Calu3 (cell line): ENCODE measurements at regions not wholly inside any gene's neighbourhood (a gene's known extent, or its start where the extent isn't known, plus 50 kb on each side); places are given as distances from the start of the nearest gene placed in this dataset.

ENCODE experiments used
- BruUV-seq: library from RNA; stranded (reverse); fragments of 400-500 nt; replicated peaks from 2 replicates; lab custom pipeline; 2021; lab: Mats Ljungman, UMichigan
- CTCF ChIA-PET: fragments of 300-600 bp; sonication (Branson Sonifier 250); formaldehyde crosslinking; loops from one replicate; lab custom pipeline; 2022; ENCODE audit warnings: antibody characterized with exemption; lab: Charles Lee
- DNase-seq: peaks from one replicate; pipeline ENCODE4 v3.0.0; 2022
- H3K27ac Mint-ChIP-seq: one replicate; pipeline ENCODE4 v1.8.0; 2022; ENCODE audit warnings: mixed read lengths; ENCODE audit not compliant: unreplicated experiment
- H3K27me3 Mint-ChIP-seq: one replicate; pipeline ENCODE4 v1.8.0; 2022; ENCODE audit warnings: mixed read lengths; ENCODE audit not compliant: unreplicated experiment
- H3K36me3 Mint-ChIP-seq: one replicate; pipeline ENCODE4 v1.8.0; 2022; ENCODE audit warnings: mild to moderate bottlenecking, moderate library complexity, mixed read lengths; ENCODE audit not compliant: insufficient read depth, unreplicated experiment
- H3K4me1 Mint-ChIP-seq: one replicate; pipeline ENCODE4 v1.8.0; 2022; ENCODE audit warnings: mild to moderate bottlenecking, low read depth, mixed read lengths; ENCODE audit not compliant: unreplicated experiment
- H3K4me3 Mint-ChIP-seq: one replicate; pipeline ENCODE4 v1.8.0; 2022; ENCODE audit warnings: mild to moderate bottlenecking, low read depth, moderate library complexity, mixed read lengths; ENCODE audit not compliant: unreplicated experiment
- H3K9me3 Mint-ChIP-seq: one replicate; pipeline ENCODE4 v1.8.0; 2022; ENCODE audit warnings: low read depth, mixed read lengths; ENCODE audit not compliant: unreplicated experiment
- CTCF ChIP-seq: fragments of 200-600 bp; IDR thresholded peaks from one replicate; pipeline ENCODE4 v1.8.0; 2022; ENCODE audit warnings: antibody characterized with exemption; ENCODE audit not compliant: unreplicated experiment
- intact Hi-C: fragments of 100-400 bp; cut with micrococcal nuclease; formaldehyde crosslinking; loops from one replicate; pipeline ENCODE4 v1.10.0; 2022; ENCODE audit not compliant: unreplicated experiment

GRCh38 chr18:70464343-70465114, 175.7 kb downstream of the SOCS6 start:
- BruUV-seq = no TSS peak
- CTCF ChIA-PET = interaction anchor here (1.1 kb wide), 1 partner anchor 10 kb away, joined by 3 read pairs; no protein-coding TSS in a partner anchor
- Mint-ChIP-seq H3K4me1 (peaks cover 11% of the 10 kb centered on the region), H3K27ac (no peak overlapping the region), H3K4me3 (peak overlapping the region; percentile 71), H3K9me3 (no peaks in the 10 kb centered on the region), H3K36me3 (peaks cover 5% of the 10 kb centered on the region), H3K27me3 (no peaks in the 10 kb centered on the region)
- intact Hi-C loops = no loop called here
- no peak for TF ChIP-seq CTCF
- peak; percentile 76 for DNase-seq

DNA sequence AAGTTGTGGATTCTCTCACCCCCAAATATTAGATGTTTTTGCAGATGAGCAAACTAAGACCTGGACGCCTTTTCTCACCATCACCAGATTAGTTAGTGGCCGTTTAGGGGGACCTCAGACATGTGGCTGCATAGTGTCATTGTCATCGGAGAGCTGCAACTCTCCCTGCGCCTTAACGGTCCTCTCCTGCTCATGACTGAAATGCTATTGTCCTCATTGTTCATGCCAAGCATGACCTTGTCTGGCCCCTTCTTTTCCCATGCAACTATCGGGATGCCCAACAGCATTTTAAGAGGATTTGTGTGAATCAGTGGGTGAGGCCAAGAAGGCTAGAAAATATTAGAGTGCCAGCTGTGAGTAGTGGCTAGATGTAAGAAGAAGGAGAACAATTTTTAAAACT, 174.2 kb downstream of the SOCS6 start:
- no TSS peak for BruUV-seq
- intact Hi-C loops = no loop called here

GRCh38 chr18:70462078-70462439, 173.2 kb downstream of the SOCS6 start:
- H3K27me3 Mint-ChIP-seq = no peaks in the 10 kb centered on the region

More for the DNA sequence above, 174.2 kb downstream of the SOCS6 start:
- Mint-ChIP-seq H3K27ac (no peak overlapping the region), H3K36me3 (peaks cover 5% of the 10 kb centered on the region), H3K27me3 (no peaks in the 10 kb centered on the region), H3K9me3 (no peaks in the 10 kb centered on the region), H3K4me1 (peaks cover 11% of the 10 kb centered on the region), H3K4me3 (no peak overlapping the region)
- no peak for TF ChIP-seq CTCF
- DNase-seq = no peak
- CTCF ChIA-PET = interaction anchor here (1.1 kb wide), 1 partner anchor 8 kb away, joined by 3 read pairs; no protein-coding TSS in a partner anchor

GRCh38 chr18:70461323-70462077, 172.7 kb downstream of the SOCS6 start:
- no peak for DNase-seq
- intact Hi-C loops = no loop called here
- no peak for TF ChIP-seq CTCF
- Mint-ChIP-seq H3K36me3 (peaks cover 5% of the 10 kb centered on the region), H3K9me3 (no peaks in the 10 kb centered on the region), H3K4me3 (no peak overlapping the region), H3K27ac (no peak overlapping the region), H3K27me3 (no peaks in the 10 kb centered on the region), H3K4me1 (peaks cover 11% of the 10 kb centered on the region)
- CTCF ChIA-PET = no interaction called here
- BruUV-seq = no TSS peak

More at GRCh38 chr18:70462078-70462439, 173.2 kb downstream of the SOCS6 start:
- no TSS peak for BruUV-seq
- Mint-ChIP-seq H3K4me3 (no peak overlapping the region), H3K27ac (no peak overlapping the region), H3K9me3 (no peaks in the 10 kb centered on the region), H3K36me3 (peaks cover 5% of the 10 kb centered on the region), H3K4me1 (peaks cover 11% of the 10 kb centered on the region)
- no peak for DNase-seq
- CTCF ChIA-PET = no interaction called here
- no peak for TF ChIP-seq CTCF
- intact Hi-C loops = no loop called here
